Adrenal gland (tissue), 5 donors: ENCODE measurements at regions not wholly inside any gene's neighbourhood (a gene's known extent, or its start where the extent isn't known, plus 50 kb on each side); places are given as distances from the start of the nearest gene placed in this dataset.

Experiments
- POLR2A ChIP-seq, 2 donors: fragments of 450-650 bp; IDR thresholded peaks; one replicate each; pipeline ENCODE4 v1.6.1; 2017; ENCODE audit warnings: antibody characterized with exemption in 2 of 2, mild to moderate bottlenecking in 2 of 2, moderate library complexity in 1 of 2
- TF ChIP-seq, protein P1 (sequence below), 6 experiments: fragments of 450-650 bp in 4 of 6; fragments of 200-600 bp in 2 of 6; sonication (generic) in 1 of 6; IDR thresholded peaks; 1 replicate in 5 of 6; 2 replicates in 1 of 6; pipeline versions ENCODE4 v1.5.1 to v1.8.0; 2016 to 2021; ENCODE audit warnings: antibody characterized with exemption in 6 of 6, mild to moderate bottlenecking in 2 of 6, moderate library complexity in 1 of 6
- donor health status: DM: no; HTN: no; CAD: no.

DNA sequence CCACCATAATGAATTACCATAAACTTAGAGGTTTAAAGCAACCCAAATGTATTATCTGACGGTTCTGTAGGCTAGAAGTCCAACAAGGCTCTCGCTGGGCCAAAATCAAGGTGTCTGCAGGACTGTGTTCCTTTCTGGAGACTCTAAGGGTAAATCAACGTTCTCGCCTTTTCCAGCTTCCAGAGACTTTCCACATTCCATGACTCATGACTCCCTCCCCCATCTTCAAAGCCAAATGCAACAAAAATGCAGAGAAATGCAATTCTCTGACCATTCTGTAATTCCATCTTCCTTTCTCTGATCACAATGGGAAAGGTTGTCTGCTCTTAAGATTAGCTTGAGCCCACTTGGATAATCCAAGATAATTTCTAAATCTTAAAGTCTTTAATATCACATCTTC lies 287.1 kb downstream of the LTN1 start:
- TF ChIP-seq, protein P1, sequence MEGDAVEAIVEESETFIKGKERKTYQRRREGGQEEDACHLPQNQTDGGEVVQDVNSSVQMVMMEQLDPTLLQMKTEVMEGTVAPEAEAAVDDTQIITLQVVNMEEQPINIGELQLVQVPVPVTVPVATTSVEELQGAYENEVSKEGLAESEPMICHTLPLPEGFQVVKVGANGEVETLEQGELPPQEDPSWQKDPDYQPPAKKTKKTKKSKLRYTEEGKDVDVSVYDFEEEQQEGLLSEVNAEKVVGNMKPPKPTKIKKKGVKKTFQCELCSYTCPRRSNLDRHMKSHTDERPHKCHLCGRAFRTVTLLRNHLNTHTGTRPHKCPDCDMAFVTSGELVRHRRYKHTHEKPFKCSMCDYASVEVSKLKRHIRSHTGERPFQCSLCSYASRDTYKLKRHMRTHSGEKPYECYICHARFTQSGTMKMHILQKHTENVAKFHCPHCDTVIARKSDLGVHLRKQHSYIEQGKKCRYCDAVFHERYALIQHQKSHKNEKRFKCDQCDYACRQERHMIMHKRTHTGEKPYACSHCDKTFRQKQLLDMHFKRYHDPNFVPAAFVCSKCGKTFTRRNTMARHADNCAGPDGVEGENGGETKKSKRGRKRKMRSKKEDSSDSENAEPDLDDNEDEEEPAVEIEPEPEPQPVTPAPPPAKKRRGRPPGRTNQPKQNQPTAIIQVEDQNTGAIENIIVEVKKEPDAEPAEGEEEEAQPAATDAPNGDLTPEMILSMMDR (IDR thresholded peaks at IDR 0.05), result no peak
- no peak for TF ChIP-seq POLR2A (IDR thresholded peaks at IDR 0.05)
